ENCODE measurements at regions not wholly inside any gene's neighbourhood (a gene's known extent, or its start where the extent isn't known, plus 50 kb on each side); places are given as distances from the start of the nearest gene placed in this dataset.

- in situ Hi-C loops (cut with MboI; ENCODE audit: low pct_unique_long_range_greater_than_20kb, low sequenced_read_pairs), result no loop called here
- no peak for DNase-seq
Measured at GRCh38 chr2:176614049-176614448, 344.8 kb downstream of the MTX2 start.

- DNase-seq, result no peak
- in situ Hi-C loops (cut with MboI; ENCODE audit: low pct_unique_long_range_greater_than_20kb, low sequenced_read_pairs), result no loop called here
Measured at GRCh38 chr2:176614930-176615329, 345.7 kb downstream of the MTX2 start.

DNA sequence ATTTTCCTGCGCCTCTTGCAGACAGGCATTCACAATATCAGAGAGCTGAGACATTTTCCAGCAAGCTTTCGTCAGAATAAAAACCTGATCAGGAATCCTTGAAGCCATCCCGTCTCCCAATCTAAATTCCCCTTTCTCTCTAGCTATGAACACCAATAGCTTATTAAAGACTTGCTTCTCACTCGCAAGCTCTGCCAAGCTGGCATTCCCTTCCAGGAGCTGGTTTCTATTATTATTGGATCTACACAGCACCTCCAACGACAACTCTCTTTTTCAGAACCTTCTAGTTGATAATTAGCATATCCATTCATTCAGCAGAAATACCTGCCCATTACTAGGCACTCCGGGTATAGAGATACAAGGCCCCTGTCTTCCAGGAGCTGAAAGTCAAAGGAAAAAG, 350.3 kb downstream of the MTX2 start:
- no peak for DNase-seq
- in situ Hi-C loops (cut with MboI; ENCODE audit: low pct_unique_long_range_greater_than_20kb, low sequenced_read_pairs), result no loop called here

DNA sequence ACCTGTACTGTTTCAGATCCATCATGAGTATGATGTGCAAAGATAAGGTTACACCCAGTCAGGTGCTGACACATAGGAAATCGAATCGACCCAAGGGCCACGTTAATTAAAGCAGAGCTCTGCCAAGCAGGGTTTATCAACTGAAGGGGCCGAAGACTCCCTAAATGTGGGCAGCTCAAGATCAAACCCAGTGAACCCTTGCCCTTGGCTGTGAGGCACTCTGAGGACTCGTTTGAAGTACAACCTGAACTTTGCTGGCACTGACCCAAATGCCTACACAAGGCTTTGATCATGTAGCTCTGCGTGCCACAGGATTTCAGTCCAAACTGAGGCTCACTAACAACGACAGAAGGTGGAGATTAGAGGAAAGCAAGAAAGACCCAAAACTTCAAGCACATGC, 352.1 kb downstream of the MTX2 start:
- in situ Hi-C loops (cut with MboI; ENCODE audit: low pct_unique_long_range_greater_than_20kb, low sequenced_read_pairs), result no loop called here
- no peak for DNase-seq

DNA sequence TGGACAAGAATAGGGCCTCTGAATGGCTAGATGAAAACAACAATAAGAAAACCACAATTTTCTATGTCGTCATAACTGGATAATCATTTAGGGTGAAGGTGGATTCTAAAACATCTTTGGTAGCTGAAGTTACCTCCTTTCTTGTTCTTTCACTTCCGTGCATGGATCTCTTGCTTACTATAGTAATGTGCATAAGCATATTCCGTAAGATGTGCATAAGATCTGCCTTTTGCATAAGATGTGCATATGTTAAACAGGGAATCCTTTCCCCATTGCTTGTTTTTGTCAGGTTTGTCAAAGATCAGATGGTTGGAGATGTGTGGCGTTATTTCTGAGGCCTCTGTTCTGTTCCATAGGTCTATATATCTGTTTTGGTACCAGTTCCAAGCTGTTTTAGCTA, 353.6 kb downstream of the MTX2 start:
- in situ Hi-C loops (cut with MboI; ENCODE audit: low pct_unique_long_range_greater_than_20kb, low sequenced_read_pairs), result no loop called here
- DNase-seq, result no peak

DNA sequence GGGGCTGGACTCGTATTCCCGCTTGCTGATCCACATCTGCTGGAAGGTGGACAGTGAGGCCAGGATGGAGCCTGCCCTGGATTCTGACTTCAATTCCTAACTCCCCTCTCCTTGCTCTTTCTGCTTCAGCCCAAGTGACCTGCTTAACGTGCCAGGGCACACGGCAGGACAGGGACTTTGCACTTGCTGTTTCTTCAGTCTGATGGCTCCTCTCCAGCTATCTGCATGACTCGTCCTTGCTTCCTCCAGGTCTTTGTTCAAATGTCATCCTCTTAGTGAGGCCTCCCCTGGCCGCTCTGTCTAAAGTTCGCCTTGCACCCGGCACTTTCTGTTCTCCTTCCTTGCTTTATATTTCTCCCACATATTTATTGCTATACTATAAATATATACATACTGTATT, 357.6 kb downstream of the MTX2 start:
- in situ Hi-C loops (cut with MboI; ENCODE audit: low pct_unique_long_range_greater_than_20kb, low sequenced_read_pairs), result no loop called here
- DNase-seq, result no peak

GRCh38 chr2:176628438-176628837, 359.2 kb downstream of the MTX2 start:
- in situ Hi-C loops (cut with MboI; ENCODE audit: low pct_unique_long_range_greater_than_20kb, low sequenced_read_pairs), result no loop called here
- DNase-seq, result no peak

DNA sequence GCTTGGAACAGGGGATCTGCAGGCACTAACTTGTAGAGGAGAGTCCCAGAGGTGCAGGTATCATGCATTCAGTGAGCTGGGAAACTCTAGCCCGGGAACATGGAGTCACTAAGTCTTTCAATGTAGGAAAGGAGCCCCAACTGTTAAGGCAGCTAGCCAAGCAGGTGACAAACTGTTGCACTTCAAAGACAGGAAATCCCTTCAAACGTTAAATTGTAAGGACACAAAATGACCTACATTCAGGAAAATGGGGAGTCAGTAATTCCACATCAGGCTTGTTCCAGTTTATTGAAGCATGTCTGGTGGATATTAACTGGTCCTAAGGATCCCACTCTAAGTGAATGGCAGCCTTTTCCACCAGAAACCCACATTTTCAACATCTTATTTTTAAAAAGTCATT, 364.5 kb downstream of the MTX2 start:
- DNase-seq, result no peak
- in situ Hi-C loops (cut with MboI; ENCODE audit: low pct_unique_long_range_greater_than_20kb, low sequenced_read_pairs), result loop anchor here (10.0 kb wide), 1 partner anchor 509 kb away; the partner anchor contains the start of genes HOXD8 and HOXD9

GRCh38 chr2:176636401-176636800, 367.2 kb downstream of the MTX2 start:
- in situ Hi-C loops (cut with MboI; ENCODE audit: low pct_unique_long_range_greater_than_20kb, low sequenced_read_pairs), result loop anchor here (10.0 kb wide), 1 partner anchor 512 kb away; the partner anchor contains the start of genes HOXD8 and HOXD9
- no peak for DNase-seq

DNA sequence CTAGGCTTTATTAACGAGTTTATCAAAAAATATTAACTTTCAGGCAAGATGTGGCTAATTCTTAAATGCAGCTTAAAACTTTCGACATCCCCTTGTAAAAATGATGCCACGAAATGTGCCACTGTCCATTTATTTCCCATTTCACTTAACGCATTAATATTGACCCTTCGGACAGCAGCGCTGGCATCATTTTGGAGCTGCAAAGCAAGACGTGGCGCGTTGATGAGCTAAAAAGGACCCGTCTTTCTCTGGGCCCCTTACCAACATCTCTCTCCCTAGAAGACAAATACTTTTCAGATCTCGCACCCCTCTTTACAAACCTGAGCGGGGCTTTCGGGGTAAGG, 367.9 kb downstream of the MTX2 start:
- peak; percentile 20 for DNase-seq
- in situ Hi-C loops (cut with MboI; ENCODE audit: low pct_unique_long_range_greater_than_20kb, low sequenced_read_pairs), result loop anchor here (10.0 kb wide), 1 partner anchor 512 kb away; the partner anchor contains the start of genes HOXD8 and HOXD9

DNA sequence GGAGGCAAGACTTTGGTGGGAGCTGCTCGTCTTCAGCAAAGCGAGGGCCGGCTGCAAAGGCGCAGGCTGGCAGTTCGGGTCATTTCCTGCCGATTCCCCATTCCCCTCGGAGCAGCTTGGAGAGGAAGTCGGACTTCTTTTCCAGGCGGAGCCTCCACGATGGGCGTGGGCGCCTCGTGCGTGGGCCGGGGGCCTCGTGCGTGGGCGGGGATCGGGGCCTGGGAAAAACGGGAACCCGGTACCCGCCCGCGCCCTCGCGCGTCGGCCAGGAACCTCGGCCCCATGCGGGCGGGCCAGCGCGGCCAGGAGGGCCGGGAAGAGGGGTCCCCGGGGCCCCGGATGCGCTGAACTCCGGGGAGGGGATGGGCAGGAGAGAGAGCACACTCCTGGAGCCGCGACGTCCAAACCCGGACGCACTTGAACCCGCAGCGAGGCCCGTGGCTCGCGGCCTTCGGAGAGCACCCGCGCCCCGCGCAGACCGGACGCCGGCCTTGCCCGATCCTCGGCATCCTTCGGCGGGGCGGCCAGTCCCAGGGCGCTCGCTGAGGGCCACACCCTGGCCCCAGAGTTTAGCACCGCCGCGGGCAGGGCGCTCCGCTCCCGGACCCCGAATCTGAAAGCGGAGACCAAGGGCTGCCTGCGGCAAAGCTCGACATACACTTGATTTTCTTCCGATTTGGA, 368.4 kb downstream of the MTX2 start:
- no peak for DNase-seq
- in situ Hi-C loops (cut with MboI; ENCODE audit: low pct_unique_long_range_greater_than_20kb, low sequenced_read_pairs), result loop anchor here (10.0 kb wide), 1 partner anchor 513 kb away; the partner anchor contains the start of genes HOXD8 and HOXD9

DNA sequence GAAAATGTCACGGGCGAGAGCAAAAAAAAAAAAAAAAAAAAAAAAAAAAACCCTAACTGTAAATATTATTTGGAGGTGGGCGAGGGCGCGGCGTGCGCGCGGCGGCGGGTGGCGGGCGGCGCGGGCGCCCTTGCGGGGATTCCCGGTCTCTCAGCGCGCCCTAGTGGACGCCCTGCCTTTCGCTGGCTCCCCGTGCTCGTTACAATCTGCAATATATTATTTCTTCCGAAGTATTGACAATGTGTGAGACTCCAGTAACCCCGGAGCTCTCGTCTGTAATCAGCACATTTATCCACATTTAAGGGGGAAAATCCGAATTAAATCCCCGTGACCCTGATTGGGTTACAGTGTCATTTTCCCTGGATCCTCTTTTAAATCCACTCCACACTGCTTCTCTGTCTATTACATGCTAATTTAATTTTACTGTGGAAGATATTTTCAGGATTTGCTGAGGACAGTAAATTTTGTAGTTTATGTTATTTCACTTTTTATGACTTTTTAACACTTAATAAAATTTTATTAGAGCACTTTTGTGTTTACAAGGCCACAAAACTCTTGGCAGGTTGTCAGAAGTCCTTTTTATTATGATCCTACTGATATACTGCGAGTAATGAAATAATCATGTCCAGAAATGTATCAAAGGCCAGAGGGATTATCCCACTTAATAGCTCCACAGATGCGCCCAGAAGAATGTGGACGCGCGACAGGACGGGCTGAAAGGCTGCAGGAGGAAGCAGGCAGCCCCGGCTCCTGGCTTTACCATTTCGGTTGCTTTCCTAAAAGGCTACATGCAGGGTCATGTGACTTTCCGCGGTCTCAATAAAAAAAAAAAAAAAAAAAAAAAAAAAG, 369.1 kb downstream of the MTX2 start:
- DNase-seq, result peak; percentile 56
- in situ Hi-C loops (cut with MboI; ENCODE audit: low pct_unique_long_range_greater_than_20kb, low sequenced_read_pairs), result loop anchor here (10.0 kb wide), 1 partner anchor 514 kb away; the partner anchor contains the start of genes HOXD8 and HOXD9

DNA sequence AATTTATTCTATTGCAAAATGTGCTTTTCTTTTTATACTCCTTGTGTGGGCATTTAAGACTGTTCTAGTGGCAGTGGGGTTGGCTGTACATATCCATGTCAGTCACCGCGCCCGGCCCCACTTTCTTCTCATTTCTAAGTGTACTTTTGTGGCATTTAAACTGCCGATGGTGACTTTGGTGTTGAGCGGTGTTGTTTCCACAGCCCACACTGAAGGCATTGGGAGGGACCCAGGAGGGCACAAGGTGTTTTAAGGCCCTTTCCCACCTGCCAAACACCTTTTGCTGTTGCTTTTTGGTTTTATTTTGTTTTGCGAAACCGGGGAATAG, 369.7 kb downstream of the MTX2 start:
- DNase-seq, result no peak
- in situ Hi-C loops (cut with MboI; ENCODE audit: low pct_unique_long_range_greater_than_20kb, low sequenced_read_pairs), result loop anchor here (10.0 kb wide), 1 partner anchor 514 kb away; the partner anchor contains the start of genes HOXD8 and HOXD9

- DNase-seq, result no peak
- in situ Hi-C loops (cut with MboI; ENCODE audit: low pct_unique_long_range_greater_than_20kb, low sequenced_read_pairs), result loop anchor here (10.0 kb wide), 1 partner anchor 515 kb away; the partner anchor contains the start of genes HOXD8 and HOXD9
Measured at GRCh38 chr2:176639671-176640070, 370.4 kb downstream of the MTX2 start.

- in situ Hi-C loops (cut with MboI; ENCODE audit: low pct_unique_long_range_greater_than_20kb, low sequenced_read_pairs), result no loop called here
- no peak for DNase-seq
Measured at GRCh38 chr2:176641436-176641835, 372.2 kb downstream of the MTX2 start.

GRCh38 chr2:176642074-176642473, 372.8 kb downstream of the MTX2 start:
- in situ Hi-C loops (cut with MboI; ENCODE audit: low pct_unique_long_range_greater_than_20kb, low sequenced_read_pairs), result no loop called here
- DNase-seq, result no peak

- in situ Hi-C loops (cut with MboI; ENCODE audit: low pct_unique_long_range_greater_than_20kb, low sequenced_read_pairs), result no loop called here
- DNase-seq, result peak; percentile 3
Measured at GRCh38 chr2:176643646-176644045, 374.4 kb downstream of the MTX2 start.

- no peak for DNase-seq
- in situ Hi-C loops (cut with MboI; ENCODE audit: low pct_unique_long_range_greater_than_20kb, low sequenced_read_pairs), result no loop called here
Measured at GRCh38 chr2:176645494-176645893, 376.3 kb downstream of the MTX2 start.

DNA sequence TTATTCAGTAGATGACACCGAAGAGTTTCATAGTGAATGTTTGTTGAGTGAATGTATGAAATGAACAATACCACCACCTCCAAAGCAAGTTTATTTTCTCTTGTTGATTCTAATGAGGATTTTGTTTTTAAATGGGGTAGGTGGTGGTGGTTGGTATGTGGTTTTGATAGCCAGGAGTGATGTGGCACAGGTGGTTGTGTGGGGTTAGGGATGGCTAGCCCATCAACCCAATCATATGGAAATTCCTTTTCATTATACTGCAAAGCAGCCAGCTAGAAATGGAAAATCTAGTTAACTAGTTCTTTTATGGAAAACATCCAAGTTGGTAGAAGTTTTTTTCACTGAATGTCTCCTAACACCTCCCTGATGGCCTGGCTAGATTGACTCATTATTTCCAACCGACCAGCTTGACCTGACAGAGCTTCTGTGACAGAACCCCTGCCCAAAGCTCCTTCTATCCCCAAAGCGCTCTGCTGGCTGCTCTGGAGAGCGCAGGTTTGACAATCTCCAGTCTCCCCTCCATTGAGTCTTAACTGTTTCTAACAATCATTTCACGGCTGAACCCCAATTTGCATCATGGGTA, 376.9 kb downstream of the MTX2 start:
- no peak for DNase-seq
- in situ Hi-C loops (cut with MboI; ENCODE audit: low pct_unique_long_range_greater_than_20kb, low sequenced_read_pairs), result no loop called here
